ENCODE measurements at regions not wholly inside any gene's neighbourhood (a gene's known extent, or its start where the extent isn't known, plus 50 kb on each side); places are given as distances from the start of the nearest gene placed in this dataset.

DNA sequence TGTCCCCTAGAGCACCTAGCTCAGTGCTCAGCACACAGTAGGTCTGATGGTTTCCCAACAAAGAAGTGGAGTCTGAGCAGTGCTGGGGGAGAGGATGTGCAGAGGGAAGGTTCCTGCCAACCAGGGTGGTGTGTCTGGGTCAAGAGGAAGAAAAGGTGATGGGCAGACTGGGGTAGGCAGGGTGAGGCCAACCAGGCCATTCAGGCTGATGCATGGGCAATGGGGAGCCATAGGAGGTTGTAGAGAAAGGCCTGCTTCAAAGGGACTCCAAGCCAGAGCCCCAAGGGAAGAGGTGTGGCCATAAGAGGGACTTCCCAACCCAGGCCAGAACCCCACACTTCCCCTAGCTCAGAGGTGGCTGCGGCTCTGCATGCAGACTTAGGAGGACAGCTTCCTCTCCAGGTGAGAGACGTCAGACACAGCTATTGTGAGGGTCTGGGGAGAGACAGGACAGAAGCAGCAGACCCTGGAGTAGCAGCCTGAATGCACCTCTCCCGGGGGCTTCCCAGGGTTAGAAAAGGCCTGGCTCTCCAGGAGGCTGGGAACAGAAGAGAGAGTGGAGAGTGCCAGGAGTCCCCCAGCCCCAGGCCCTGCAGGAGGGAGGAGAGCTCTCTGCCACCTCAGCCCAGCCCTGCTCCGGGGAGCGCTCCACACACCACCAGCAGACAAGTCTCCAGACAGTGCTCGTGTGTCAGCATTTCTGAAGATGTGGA lies 87.4 kb upstream of the ZMIZ1 start:
- DNase-seq (peak in 1 of 9 donors; percentile 34), ATAC-seq (peak; percentile 63)
- ChIA-PET CTCF (no interaction called here), POLR2A (no interaction called here)
- Histone ChIP-seq H3K9me3 (ENCODE audit: control insufficient read depth in 2 of 3, low read length in 3 of 3) (no peaks in the 10 kb centered on the region), H3K36me3 (ENCODE audit: control insufficient read depth in 2 of 3, insufficient read depth in 3 of 3, low read length in 3 of 3) (no peaks in the 10 kb centered on the region), H3K4me1 (ENCODE audit: control insufficient read depth in 2 of 2, insufficient read depth in 2 of 2, low read length in 2 of 2) (no peaks in the 10 kb centered on the region), H3K27ac (ENCODE audit: low read depth, low read length) (no peak overlapping the region), H3K4me3 (ENCODE audit: low read length) (no peak overlapping the region), H3K27me3 (ENCODE audit: control insufficient read depth in 2 of 2, insufficient read depth in 2 of 2, low read length in 2 of 2) (no peaks in the 10 kb centered on the region)
- no peaks in the 10 kb centered on the region for H3K36me3 Mint-ChIP-seq
- peak overlapping the region in 2 of 9 donors; percentile 78 to 80 for H3K27ac Mint-ChIP-seq
- H3K4me1 Mint-ChIP-seq, result peaks cover 4 to 24% (median 10%) of the 10 kb centered on the region in 7 donors
- peaks cover 0 to 3% (median 0%) of the 10 kb centered on the region in 11 donors for H3K9me3 Mint-ChIP-seq
- peaks cover 0 to 10% (median 0%) of the 10 kb centered on the region in 5 donors for H3K27me3 Mint-ChIP-seq
- intact Hi-C loops (cut with micrococcal nuclease), result no loop called here
- H3K4me3 Mint-ChIP-seq, result peak overlapping the region in 1 of 10 donors; percentile 67

DNA sequence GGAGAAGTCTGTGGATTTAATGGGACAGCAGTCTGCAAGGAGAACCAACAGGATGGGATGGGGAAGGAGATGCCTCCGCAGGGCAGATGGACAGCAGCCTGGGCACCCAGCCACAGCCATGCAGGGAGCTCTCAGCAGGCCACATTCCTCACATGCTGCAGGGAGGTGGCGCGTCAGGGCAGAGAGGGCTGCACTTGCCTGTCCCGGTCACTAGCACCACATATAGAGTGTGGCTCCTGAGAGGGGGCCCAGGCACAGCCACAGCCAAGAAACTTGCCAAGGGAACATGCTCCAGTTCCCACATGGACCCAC lies 86.8 kb upstream of the ZMIZ1 start:
- ChIA-PET POLR2A (no interaction called here), CTCF (no interaction called here)
- Mint-ChIP-seq H3K9me3 (peaks cover 0 to 3% (median 0%) of the 10 kb centered on the region in 11 donors), H3K36me3 (no peaks in the 10 kb centered on the region), H3K27me3 (peaks cover 0 to 9% (median 0%) of the 10 kb centered on the region in 5 donors), H3K4me1 (peaks cover 4 to 24% (median 10%) of the 10 kb centered on the region in 7 donors), H3K27ac (peak overlapping the region in 1 of 9 donors; percentile 78), H3K4me3 (peak overlapping the region in 1 of 10 donors; percentile 67)
- Histone ChIP-seq H3K27ac (ENCODE audit: low read depth, low read length) (no peak overlapping the region), H3K4me1 (ENCODE audit: control insufficient read depth in 2 of 2, insufficient read depth in 2 of 2, low read length in 2 of 2) (no peaks in the 10 kb centered on the region), H3K9me3 (ENCODE audit: control insufficient read depth in 2 of 3, low read length in 3 of 3) (no peaks in the 10 kb centered on the region), H3K36me3 (ENCODE audit: control insufficient read depth in 2 of 3, insufficient read depth in 3 of 3, low read length in 3 of 3) (no peaks in the 10 kb centered on the region), H3K4me3 (ENCODE audit: low read length) (no peak overlapping the region), H3K27me3 (ENCODE audit: control insufficient read depth in 2 of 2, insufficient read depth in 2 of 2, low read length in 2 of 2) (no peaks in the 10 kb centered on the region)
- DNase-seq (no peak), ATAC-seq (no peak)
- intact Hi-C loops (cut with micrococcal nuclease), result no loop called here

DNA sequence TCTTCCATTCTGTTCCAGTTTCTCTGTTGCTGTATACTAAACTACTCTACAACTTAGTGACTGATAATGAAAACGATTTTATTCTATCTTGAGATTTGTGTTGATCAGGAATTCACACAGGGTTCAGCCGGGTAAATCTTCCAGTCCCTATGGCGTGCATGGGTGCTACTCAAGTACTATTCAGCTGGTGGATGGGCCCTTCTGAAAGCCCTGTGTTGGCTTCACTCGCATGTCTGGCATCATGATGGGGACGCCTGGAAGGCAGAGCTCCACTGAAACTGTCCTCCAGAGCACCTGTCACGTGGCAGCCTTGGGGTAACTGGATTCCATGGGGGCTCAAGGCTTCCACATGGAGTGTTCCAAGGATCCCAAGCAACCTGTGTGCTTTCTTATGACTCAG lies 86.0 kb upstream of the ZMIZ1 start:
- ATAC-seq, result no peak
- H3K9me3 ChIP-seq (ENCODE audit: control insufficient read depth in 2 of 3, low read length in 3 of 3), result no peaks in the 10 kb centered on the region
- H3K36me3 ChIP-seq (ENCODE audit: control insufficient read depth in 2 of 3, insufficient read depth in 3 of 3, low read length in 3 of 3), result no peaks in the 10 kb centered on the region
- intact Hi-C loops (cut with micrococcal nuclease), result no loop called here
- H3K27me3 Mint-ChIP-seq, result peaks cover 0 to 11% (median 0%) of the 10 kb centered on the region in 5 donors
- H3K36me3 Mint-ChIP-seq, result no peaks in the 10 kb centered on the region
- no peak for DNase-seq
- no peak overlapping the region for H3K27ac Mint-ChIP-seq
- peaks cover 4 to 21% (median 10%) of the 10 kb centered on the region in 7 donors for H3K4me1 Mint-ChIP-seq
- no peaks in the 10 kb centered on the region for H3K4me1 ChIP-seq (ENCODE audit: control insufficient read depth in 2 of 2, insufficient read depth in 2 of 2, low read length in 2 of 2)
- H3K27ac ChIP-seq (ENCODE audit: low read depth, low read length), result no peak overlapping the region
- CTCF ChIA-PET, result interaction anchor here (0.7 kb wide), 1 partner anchor 18 kb away, joined by 3 read pairs; no protein-coding TSS in a partner anchor
- no peak overlapping the region for H3K4me3 ChIP-seq (ENCODE audit: low read length)
- POLR2A ChIA-PET, result no interaction called here
- H3K27me3 ChIP-seq (ENCODE audit: control insufficient read depth in 2 of 2, insufficient read depth in 2 of 2, low read length in 2 of 2), result no peaks in the 10 kb centered on the region
- H3K4me3 Mint-ChIP-seq, result no peak overlapping the region
- peaks cover 0 to 3% (median 0%) of the 10 kb centered on the region in 11 donors for H3K9me3 Mint-ChIP-seq

DNA sequence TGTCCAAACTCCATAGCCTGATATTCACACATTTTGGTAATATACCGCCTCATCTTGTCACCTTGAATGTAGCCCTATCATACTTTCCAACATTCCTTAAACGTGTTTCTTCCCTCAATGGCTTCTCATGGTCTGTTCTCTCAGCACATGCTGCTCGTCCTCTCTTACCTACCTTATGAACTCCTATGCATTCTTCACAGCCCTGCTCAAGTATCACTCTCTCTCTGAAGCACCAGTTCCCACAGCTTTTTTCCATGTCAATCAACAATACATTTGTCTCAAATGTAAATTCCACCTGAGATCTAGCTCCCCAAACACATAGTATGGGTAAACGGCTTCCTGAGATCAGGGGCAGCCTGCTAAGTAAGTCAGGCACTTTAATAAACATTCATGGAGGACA lies 85.2 kb upstream of the ZMIZ1 start:
- ChIA-PET CTCF (interaction anchor here (0.8 kb wide), 1 partner anchor 9 kb away, joined by 3 read pairs; no protein-coding TSS in a partner anchor), POLR2A (no interaction called here)
- intact Hi-C loops (cut with micrococcal nuclease), result no loop called here
- ATAC-seq (no peak), DNase-seq (no peak)
- H3K4me3 Mint-ChIP-seq, result no peak overlapping the region
- H3K27ac Mint-ChIP-seq, result no peak overlapping the region
- Histone ChIP-seq H3K27me3 (ENCODE audit: control insufficient read depth in 2 of 2, insufficient read depth in 2 of 2, low read length in 2 of 2) (no peaks in the 10 kb centered on the region), H3K9me3 (ENCODE audit: control insufficient read depth in 2 of 3, low read length in 3 of 3) (no peaks in the 10 kb centered on the region), H3K36me3 (ENCODE audit: control insufficient read depth in 2 of 3, insufficient read depth in 3 of 3, low read length in 3 of 3) (no peaks in the 10 kb centered on the region), H3K4me1 (ENCODE audit: control insufficient read depth in 2 of 2, insufficient read depth in 2 of 2, low read length in 2 of 2) (no peaks in the 10 kb centered on the region), H3K4me3 (ENCODE audit: low read length) (no peak overlapping the region), H3K27ac (ENCODE audit: low read depth, low read length) (no peak overlapping the region)
- peaks cover 4 to 15% (median 8%) of the 10 kb centered on the region in 7 donors for H3K4me1 Mint-ChIP-seq
- peaks cover 0 to 11% (median 0%) of the 10 kb centered on the region in 5 donors for H3K27me3 Mint-ChIP-seq
- H3K9me3 Mint-ChIP-seq, result no peaks in the 10 kb centered on the region
- H3K36me3 Mint-ChIP-seq, result peaks cover 0 to 3% (median 0%) of the 10 kb centered on the region in 5 donors

DNA sequence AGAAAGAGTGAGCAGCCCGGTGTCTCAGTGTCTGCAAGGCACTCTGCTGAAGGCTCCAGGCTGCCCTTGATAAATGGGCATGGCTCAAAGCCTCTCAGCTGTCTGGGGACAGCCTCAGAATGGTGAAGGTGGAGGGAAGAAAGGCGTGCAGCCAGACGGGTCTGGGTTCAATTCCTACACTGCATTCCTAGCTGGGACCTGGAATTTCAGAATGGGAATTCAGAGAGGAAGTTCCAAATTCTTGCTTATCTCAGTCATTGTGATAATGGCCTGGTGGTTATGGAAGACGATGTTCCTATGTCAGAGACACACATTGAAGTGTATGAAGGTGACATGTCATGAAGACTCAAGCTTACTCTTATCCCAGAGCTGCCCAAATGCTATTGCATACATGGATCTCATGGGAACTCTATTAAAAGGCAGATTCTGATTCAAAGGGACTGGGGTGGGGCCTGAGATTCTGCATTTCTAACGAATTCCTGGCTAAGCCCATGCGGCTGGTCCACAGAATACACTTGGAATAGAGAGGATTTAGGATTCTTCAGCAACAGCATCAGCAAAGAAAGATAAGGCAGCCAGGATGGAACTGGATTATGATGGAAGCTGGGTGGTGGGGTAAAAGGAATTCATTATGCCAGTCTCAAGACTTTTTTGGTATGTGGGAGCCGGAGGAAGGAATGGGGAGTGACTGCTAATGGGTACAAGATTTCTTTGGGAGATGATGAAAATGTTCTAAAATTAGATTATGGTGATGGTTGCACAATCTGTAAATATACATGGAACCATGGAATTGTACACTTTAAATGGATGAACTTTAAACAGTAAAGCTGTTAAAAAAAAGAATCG lies 82.6 kb upstream of the ZMIZ1 start:
- Histone ChIP-seq H3K36me3 (ENCODE audit: control insufficient read depth in 2 of 3, insufficient read depth in 3 of 3, low read length in 3 of 3) (no peaks in the 10 kb centered on the region), H3K27ac (ENCODE audit: low read depth, low read length) (no peak overlapping the region), H3K27me3 (ENCODE audit: control insufficient read depth in 2 of 2, insufficient read depth in 2 of 2, low read length in 2 of 2) (no peaks in the 10 kb centered on the region), H3K4me1 (ENCODE audit: control insufficient read depth in 2 of 2, insufficient read depth in 2 of 2, low read length in 2 of 2) (no peaks in the 10 kb centered on the region), H3K9me3 (ENCODE audit: control insufficient read depth in 2 of 3, low read length in 3 of 3) (no peaks in the 10 kb centered on the region), H3K4me3 (ENCODE audit: low read length) (no peak overlapping the region)
- ChIA-PET POLR2A (no interaction called here), CTCF (no interaction called here)
- Mint-ChIP-seq H3K4me3 (no peak overlapping the region), H3K4me1 (peaks cover 4 to 16% (median 5%) of the 10 kb centered on the region in 7 donors), H3K9me3 (no peaks in the 10 kb centered on the region), H3K27me3 (peaks cover 0 to 8% (median 0%) of the 10 kb centered on the region in 5 donors), H3K36me3 (peaks cover 0 to 3% (median 0%) of the 10 kb centered on the region in 5 donors), H3K27ac (peak overlapping the region in 1 of 9 donors; percentile 46)
- no peak for DNase-seq
- intact Hi-C loops (cut with micrococcal nuclease), result no loop called here
- no peak for ATAC-seq

DNA sequence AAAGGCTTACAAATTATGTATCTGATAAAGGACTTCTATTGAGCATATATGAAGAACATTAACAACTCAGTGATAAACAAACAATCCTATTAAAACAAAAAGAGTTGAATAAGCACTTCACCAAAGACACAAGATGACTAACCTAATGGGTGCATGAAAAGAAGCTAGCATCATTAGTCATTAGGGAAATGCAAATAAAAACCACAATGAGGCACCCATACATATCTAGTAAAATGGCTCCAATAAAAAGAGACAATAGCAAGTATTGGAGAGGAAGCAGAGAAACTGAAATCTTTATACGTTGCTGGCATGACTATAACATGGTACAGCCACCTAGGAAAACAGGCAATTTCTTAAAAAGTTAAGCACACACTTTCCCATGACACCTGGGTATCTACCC lies 77.6 kb upstream of the ZMIZ1 start:
- peaks cover 0 to 13% (median 7%) of the 10 kb centered on the region in 7 donors for H3K4me1 Mint-ChIP-seq
- Histone ChIP-seq H3K4me3 (ENCODE audit: low read length) (no peak overlapping the region), H3K27ac (ENCODE audit: low read depth, low read length) (no peak overlapping the region), H3K4me1 (ENCODE audit: control insufficient read depth in 2 of 2, insufficient read depth in 2 of 2, low read length in 2 of 2) (peaks cover 0 to 5% of the 10 kb centered on the region in 2 donors), H3K36me3 (ENCODE audit: control insufficient read depth in 2 of 3, insufficient read depth in 3 of 3, low read length in 3 of 3) (no peaks in the 10 kb centered on the region), H3K27me3 (ENCODE audit: control insufficient read depth in 2 of 2, insufficient read depth in 2 of 2, low read length in 2 of 2) (no peaks in the 10 kb centered on the region), H3K9me3 (ENCODE audit: control insufficient read depth in 2 of 3, low read length in 3 of 3) (no peaks in the 10 kb centered on the region)
- peaks cover 0 to 3% (median 0%) of the 10 kb centered on the region in 5 donors for H3K36me3 Mint-ChIP-seq
- peak; percentile 38 for ATAC-seq
- H3K4me3 Mint-ChIP-seq, result no peak overlapping the region
- H3K9me3 Mint-ChIP-seq, result no peaks in the 10 kb centered on the region
- no peak for DNase-seq
- POLR2A ChIA-PET, result no interaction called here
- H3K27ac Mint-ChIP-seq, result no peak overlapping the region
- CTCF ChIA-PET, result no interaction called here
- intact Hi-C loops (cut with micrococcal nuclease), result no loop called here
- H3K27me3 Mint-ChIP-seq, result peaks cover 0 to 11% (median 0%) of the 10 kb centered on the region in 5 donors

Measured in naive thymus-derived CD4-positive, alpha-beta T cell (primary cell).